ENCODE measurements at regions not wholly inside any gene's neighbourhood (a gene's known extent, or its start where the extent isn't known, plus 50 kb on each side); places are given as distances from the start of the nearest gene placed in this dataset.
"Not testable (repeated sequence)": the region's sequence is repeated elsewhere in the genome, so short reads cannot be mapped to it uniquely, and the experiment has no call there.

GRCh38 chr6:10174761-10175160 is 240.1 kb downstream of the TFAP2A start:
- no peak for DNase-seq

- no peak for DNase-seq
These were observed 240.8 kb downstream of the TFAP2A start for GRCh38 chr6:10174056-10174455.

GRCh38 chr6:10171706-10172105 is 243.2 kb downstream of the TFAP2A start:
- DNase-seq: not testable (repeated sequence)

- no peak for DNase-seq
These were observed 244.1 kb downstream of the TFAP2A start for GRCh38 chr6:10170816-10171215.

- no peak for DNase-seq
These were observed 248.8 kb downstream of the TFAP2A start for GRCh38 chr6:10166031-10166430.

GRCh38 chr6:10163203-10163962 is 251.5 kb downstream of the TFAP2A start:
- no peak for DNase-seq

GRCh38 chr6:10156875-10157274 is 258.0 kb downstream of the TFAP2A start:
- no peak for DNase-seq

- no peak for DNase-seq
These were observed 260.6 kb downstream of the TFAP2A start for GRCh38 chr6:10154251-10154650.

- no peak for DNase-seq
These were observed 263.5 kb downstream of the TFAP2A start for GRCh38 chr6:10151144-10151915.

GRCh38 chr6:10149603-10150002 is 265.3 kb downstream of the TFAP2A start:
- DNase-seq: no peak

- DNase-seq: no peak
These were observed 268.0 kb downstream of the TFAP2A start for GRCh38 chr6:10146715-10147451.

- no peak for DNase-seq
These were observed 270.1 kb downstream of the TFAP2A start for GRCh38 chr6:10144772-10145171.

- no peak for DNase-seq
These were observed 273.0 kb downstream of the TFAP2A start for GRCh38 chr6:10141746-10142443.

GRCh38 chr6:10140824-10141223 is 274.1 kb downstream of the TFAP2A start:
- no peak for DNase-seq

- no peak for DNase-seq
These were observed 274.7 kb downstream of the TFAP2A start for GRCh38 chr6:10140136-10140535.

GRCh38 chr6:10138917-10139316 is 276.0 kb downstream of the TFAP2A start:
- no peak for DNase-seq

- no peak for DNase-seq
These were observed 278.2 kb downstream of the TFAP2A start for GRCh38 chr6:10136636-10137035.

- DNase-seq: not testable (repeated sequence)
These were observed 280.7 kb downstream of the TFAP2A start for GRCh38 chr6:10134185-10134584.

- DNase-seq: no peak
These were observed 286.2 kb downstream of the TFAP2A start for GRCh38 chr6:10128721-10129120.

- no peak for DNase-seq
These were observed 292.7 kb downstream of the TFAP2A start for GRCh38 chr6:10122164-10122563.

- DNase-seq: no peak
These were observed 301.9 kb downstream of the TFAP2A start for GRCh38 chr6:10112871-10113549.

- no peak for DNase-seq
These were observed 302.9 kb downstream of the TFAP2A start for GRCh38 chr6:10111975-10112374.
